Mucosa of descending colon (tissue), 3 donors: ENCODE measurements at regions not wholly inside any gene's neighbourhood (a gene's known extent, or its start where the extent isn't known, plus 50 kb on each side); places are given as distances from the start of the nearest gene placed in this dataset.

Experiments used
- ATAC-seq: fragments of 200-7000 bp; cut with Tn5 transposase; one replicate; pipeline ENCODE4 v1.9.1; 2020; ENCODE audit warnings: mild to moderate bottlenecking, moderate library complexity
- DNase-seq, 3 donors: peaks; one replicate each; pipeline ENCODE4 v3.0.0-alpha.2; 2020
- H3K36me3 ChIP-seq: fragments of 200-600 bp; one replicate; pipeline ENCODE4 v1.8.0; 2021; ENCODE audit warnings: low read depth, mild to moderate bottlenecking
- H3K4me1 ChIP-seq: fragments of 200-600 bp; one replicate; pipeline ENCODE4 v1.8.0; 2021; ENCODE audit warnings: low read depth, mild to moderate bottlenecking
- H3K4me3 ChIP-seq: fragments of 200-600 bp; one replicate; pipeline ENCODE4 v1.8.0; 2021; ENCODE audit warnings: mild to moderate bottlenecking
- H3K9me3 ChIP-seq: fragments of 200-600 bp; one replicate; pipeline ENCODE4 v1.8.0; 2021; ENCODE audit warnings: mild to moderate bottlenecking
- CTCF ChIP-seq: fragments of 200-600 bp; IDR thresholded peaks from one replicate; pipeline ENCODE4 v1.8.0; 2022; ENCODE audit warnings: antibody characterized with exemption, mild to moderate bottlenecking
- intact Hi-C, 2 donors: fragments of 100-400 bp; cut with DNase I in 1 of 2; cut with micrococcal nuclease in 1 of 2; formaldehyde crosslinking; loops; one replicate each; pipeline versions ENCODE4 v1.11.0 to v1.11.1; 2022; cut with DNase I, micrococcal nuclease
- donor health status: DM: no; HTN: no; CAD: no; lungs with moderate emphysema.
- donor health status: DM: no; HTN: no; CAD: no.
- donor health status: DM: no; HTN: yes; CAD: no.

DNA sequence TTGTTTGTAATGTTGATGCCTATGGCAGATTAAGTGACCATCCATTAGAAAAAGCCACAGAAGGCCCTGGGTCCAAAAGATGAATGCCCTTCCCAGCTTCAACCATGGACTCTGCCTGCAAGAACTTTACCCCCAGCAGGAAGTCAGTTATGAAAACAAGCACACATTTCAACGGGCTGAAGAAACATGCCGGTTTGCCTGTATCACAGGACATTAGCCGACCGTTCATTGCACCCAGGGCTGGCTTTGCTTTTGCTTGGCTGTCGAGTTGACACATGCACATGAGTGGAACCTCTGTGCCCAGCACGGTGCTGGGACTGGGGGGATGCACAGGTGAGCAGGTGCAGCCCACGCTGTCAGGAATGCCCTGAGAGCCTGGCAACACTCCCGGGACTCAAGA lies 1087.0 kb downstream of the BCL11B start:
- ATAC-seq (no peak), DNase-seq (no peak)
- H3K9me3 ChIP-seq, result no peaks in the 10 kb centered on the region
- no peaks in the 10 kb centered on the region for H3K4me1 ChIP-seq
- no peak for TF ChIP-seq CTCF
- H3K4me3 ChIP-seq, result no peak overlapping the region
- H3K36me3 ChIP-seq, result no peaks in the 10 kb centered on the region
- intact Hi-C loops, result no loop called here

- intact Hi-C loops, result no loop called here
- H3K4me3 ChIP-seq, result no peak overlapping the region
- no peaks in the 10 kb centered on the region for H3K36me3 ChIP-seq
- H3K4me1 ChIP-seq, result no peaks in the 10 kb centered on the region
- DNase-seq, result no peak
- H3K9me3 ChIP-seq, result no peaks in the 10 kb centered on the region
- no peak for TF ChIP-seq CTCF
- no peak for ATAC-seq
Observed at GRCh38 chr14:98186140-98186539, 1085.9 kb downstream of the BCL11B start.

DNA sequence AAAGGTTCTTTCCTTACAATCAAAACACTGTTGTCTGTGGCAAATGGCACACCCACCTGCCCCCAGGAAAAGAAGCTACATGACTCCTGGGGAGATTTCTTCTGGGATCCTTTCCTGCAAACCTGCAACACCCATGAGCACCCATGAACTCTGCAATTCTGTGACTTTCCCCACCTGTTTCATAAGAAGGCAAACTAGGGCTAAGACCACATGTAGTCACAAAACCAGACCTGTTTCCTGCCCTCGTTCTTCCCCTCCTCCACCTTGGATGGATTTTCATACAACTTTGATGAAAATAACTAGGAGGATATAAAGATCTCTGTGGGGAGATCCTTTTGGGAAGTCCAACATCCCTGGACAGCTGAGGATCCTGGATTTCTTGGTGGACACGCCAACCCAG lies 1084.7 kb downstream of the BCL11B start:
- intact Hi-C loops, result no loop called here
- ATAC-seq (peak; percentile 33), DNase-seq (no peak)
- Histone ChIP-seq H3K36me3 (no peaks in the 10 kb centered on the region), H3K4me1 (no peaks in the 10 kb centered on the region), H3K4me3 (no peak overlapping the region), H3K9me3 (no peaks in the 10 kb centered on the region)
- TF ChIP-seq CTCF, result no peak

DNA sequence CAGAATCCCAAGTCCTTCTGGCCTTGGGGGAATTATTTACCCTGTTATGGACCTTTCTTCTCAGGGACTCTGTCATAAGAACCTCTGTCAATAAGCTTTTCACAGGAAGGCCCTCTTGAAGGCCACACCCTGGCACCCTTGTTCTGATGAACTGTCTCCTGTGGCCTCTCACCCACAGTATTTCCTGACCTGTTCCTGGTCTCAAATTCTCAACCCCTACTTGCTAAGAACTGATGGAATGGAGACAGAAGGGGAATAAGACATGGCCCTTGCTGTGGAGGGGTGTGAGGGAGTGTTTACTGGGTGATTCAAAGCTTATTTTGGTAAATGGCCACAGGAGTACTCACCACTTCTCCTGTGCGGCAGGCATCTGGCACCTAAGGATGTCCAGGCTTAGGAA lies 1082.9 kb downstream of the BCL11B start:
- TF ChIP-seq CTCF, result no peak
- no peaks in the 10 kb centered on the region for H3K4me1 ChIP-seq
- DNase-seq, result no peak
- H3K36me3 ChIP-seq, result no peaks in the 10 kb centered on the region
- H3K9me3 ChIP-seq, result no peaks in the 10 kb centered on the region
- peak; percentile 73 for ATAC-seq
- intact Hi-C loops, result no loop called here
- H3K4me3 ChIP-seq, result no peak overlapping the region

DNA sequence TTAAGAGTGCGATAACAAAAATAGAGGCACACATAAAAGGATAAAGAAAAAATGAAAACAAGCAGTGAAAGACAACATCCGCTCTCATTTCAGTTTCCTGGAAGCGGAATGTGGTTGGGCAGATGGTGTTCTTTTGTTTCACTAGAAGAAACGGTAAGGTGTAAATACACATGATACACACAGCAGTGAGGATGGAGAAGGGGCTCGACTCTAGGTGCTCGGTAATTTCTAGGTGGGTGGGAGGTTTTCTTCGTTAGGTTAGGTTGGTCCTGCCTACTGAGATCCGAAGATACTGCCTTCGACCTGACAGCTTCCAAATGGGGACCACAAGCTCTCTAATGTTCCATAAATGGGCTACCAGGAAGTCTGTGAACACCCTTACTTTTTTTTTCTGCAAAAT lies 1082.5 kb downstream of the BCL11B start:
- TF ChIP-seq CTCF, result no peak
- ATAC-seq (peak; percentile 76), DNase-seq (peak in 1 of 3 donors; percentile 25)
- Histone ChIP-seq H3K4me1 (no peaks in the 10 kb centered on the region), H3K36me3 (no peaks in the 10 kb centered on the region), H3K9me3 (no peaks in the 10 kb centered on the region), H3K4me3 (no peak overlapping the region)
- intact Hi-C loops, result no loop called here

- peak; percentile 12 for ATAC-seq
- Histone ChIP-seq H3K4me1 (no peaks in the 10 kb centered on the region), H3K4me3 (no peak overlapping the region), H3K36me3 (no peaks in the 10 kb centered on the region), H3K9me3 (no peaks in the 10 kb centered on the region)
- intact Hi-C loops, result no loop called here
- no peak for DNase-seq
- TF ChIP-seq CTCF, result no peak
Observed at GRCh38 chr14:98189944-98190343, 1082.1 kb downstream of the BCL11B start.
